MCF 10A (cell line): ENCODE measurements at regions not wholly inside any gene's neighbourhood (a gene's known extent, or its start where the extent isn't known, plus 50 kb on each side); places are given as distances from the start of the nearest gene placed in this dataset.

Experiments
- BruUV-seq: library from RNA; stranded (reverse); fragments of 400-500 nt; replicated peaks from 2 replicates; lab custom pipeline; 2021; lab: Mats Ljungman, UMichigan
- CTCF ChIA-PET: fragments of 300-600 bp; sonication (Branson Sonifier 250); formaldehyde crosslinking; extraction: SDS; loops from one replicate; lab custom pipeline; 2021; ENCODE audit warnings: antibody characterized with exemption, inconsistent platforms; lab: Yijun Ruan, JAX
- POLR2A ChIA-PET: fragments of 300-600, 350-650 bp; sonication (Branson Sonifier 250); formaldehyde crosslinking; extraction: SDS; loops from one replicate; lab custom pipeline; 2020; ENCODE audit warnings: antibody characterized with exemption, inconsistent platforms; lab: Yijun Ruan, JAX
- DNase-seq: peaks from one replicate; pipeline ENCODE4 v3.0.0-alpha.2; 2018; ENCODE audit not compliant: unreplicated experiment
- H3K27ac Mint-ChIP-seq: one replicate; pipeline ENCODE4 v1.8.0; 2022; ENCODE audit warnings: mild to moderate bottlenecking, low read depth, mixed read lengths; ENCODE audit not compliant: unreplicated experiment
- H3K27me3 Mint-ChIP-seq: one replicate; pipeline ENCODE4 v1.8.0; 2022; ENCODE audit warnings: mixed read lengths; ENCODE audit not compliant: insufficient read depth, unreplicated experiment
- H3K36me3 Mint-ChIP-seq: one replicate; pipeline ENCODE4 v1.8.0; 2022; ENCODE audit warnings: mild to moderate bottlenecking, moderate library complexity, mixed read lengths; ENCODE audit not compliant: insufficient read depth, unreplicated experiment
- H3K4me1 Mint-ChIP-seq: one replicate; pipeline ENCODE4 v1.8.0; 2022; ENCODE audit warnings: mixed read lengths; ENCODE audit not compliant: insufficient read depth, unreplicated experiment
- H3K4me3 Mint-ChIP-seq: one replicate; pipeline ENCODE4 v1.8.0; 2022; ENCODE audit warnings: mild to moderate bottlenecking, moderate library complexity, mixed read lengths; ENCODE audit not compliant: unreplicated experiment
- H3K9me3 Mint-ChIP-seq: one replicate; pipeline ENCODE4 v1.8.0; 2022; ENCODE audit warnings: mixed read lengths; ENCODE audit not compliant: unreplicated experiment
- CTCF ChIP-seq: fragments of 200-600 bp; IDR thresholded peaks from one replicate; pipeline ENCODE4 v1.8.0; 2022; ENCODE audit warnings: antibody characterized with exemption, mild to moderate bottlenecking; ENCODE audit not compliant: unreplicated experiment
- intact Hi-C: fragments of 100-400 bp; cut with micrococcal nuclease; formaldehyde crosslinking; loops from 2 replicates; pipeline ENCODE4 v1.14.1; 2022

- ChIA-PET POLR2A (no interaction called here), CTCF (interaction anchor here (0.7 to 1.1 kb wide), 3 partner anchors 11 to 474 kb away, joined by 3 to 5 read pairs (median 4); no protein-coding TSS in a partner anchor)
- peak; percentile 74 for DNase-seq
- no peak overlapping the region for H3K4me3 Mint-ChIP-seq
- H3K27ac Mint-ChIP-seq = peak overlapping the region; percentile 11
- H3K27me3 Mint-ChIP-seq = peaks cover 11% of the 10 kb centered on the region
- BruUV-seq = no TSS peak
- no peaks in the 10 kb centered on the region for H3K9me3 Mint-ChIP-seq
- peaks cover 6% of the 10 kb centered on the region for H3K4me1 Mint-ChIP-seq
- no peak for TF ChIP-seq CTCF
- intact Hi-C loops = loop anchor here (1.0 kb wide), 1 partner anchor 199 kb away; no protein-coding TSS in a partner anchor
- no peaks in the 10 kb centered on the region for H3K36me3 Mint-ChIP-seq
Observed at GRCh38 chr17:37848690-37849616, 75.3 kb upstream of the TBC1D3K start.

- Mint-ChIP-seq H3K27me3 (peaks cover 11% of the 10 kb centered on the region), H3K27ac (no peak overlapping the region), H3K36me3 (no peaks in the 10 kb centered on the region), H3K4me1 (peaks cover 6% of the 10 kb centered on the region), H3K9me3 (no peaks in the 10 kb centered on the region), H3K4me3 (no peak overlapping the region)
- no peak for TF ChIP-seq CTCF
- intact Hi-C loops = no loop called here
- no TSS peak for BruUV-seq
- ChIA-PET POLR2A (no interaction called here), CTCF (interaction anchor here (1.1 kb wide), 1 partner anchor 42 kb away, joined by 3 read pairs; no protein-coding TSS in a partner anchor)
- DNase-seq = no peak
Observed at GRCh38 chr17:37847811-37848331, 76.3 kb upstream of the TBC1D3K start.

GRCh38 chr17:37847102-37847501 lies 77.1 kb upstream of the TBC1D3K start:
- Mint-ChIP-seq H3K36me3 (no peaks in the 10 kb centered on the region), H3K4me1 (peaks cover 6% of the 10 kb centered on the region), H3K4me3 (no peak overlapping the region), H3K27me3 (peaks cover 14% of the 10 kb centered on the region), H3K9me3 (no peaks in the 10 kb centered on the region), H3K27ac (no peak overlapping the region)
- intact Hi-C loops = no loop called here
- CTCF ChIA-PET = no interaction called here
- DNase-seq = no peak
- no TSS peak for BruUV-seq
- no peak for TF ChIP-seq CTCF
- POLR2A ChIA-PET = interaction anchor here (0.7 kb wide), 1 partner anchor 202 kb away, joined by 3 read pairs; no protein-coding TSS in a partner anchor

GRCh38 chr17:37844977-37845293 lies 79.3 kb upstream of the TBC1D3K start:
- no TSS peak for BruUV-seq
- H3K4me3 Mint-ChIP-seq = no peak overlapping the region
- TF ChIP-seq CTCF = no peak
- DNase-seq = no peak
- ChIA-PET POLR2A (no interaction called here), CTCF (no interaction called here)
- peaks cover 16% of the 10 kb centered on the region for H3K27me3 Mint-ChIP-seq
- no peaks in the 10 kb centered on the region for H3K9me3 Mint-ChIP-seq
- H3K27ac Mint-ChIP-seq = no peak overlapping the region
- H3K4me1 Mint-ChIP-seq = peaks cover 6% of the 10 kb centered on the region
- no peaks in the 10 kb centered on the region for H3K36me3 Mint-ChIP-seq
- intact Hi-C loops = no loop called here
